ENCODE measurements at regions not wholly inside any gene's neighbourhood (a gene's known extent, or its start where the extent isn't known, plus 50 kb on each side); places are given as distances from the start of the nearest gene placed in this dataset.
A peak's percentile ranks its signal among the peaks of the same experiment; 100 is the strongest.

GRCh38 chr16:73285436-73286201 is 237.7 kb upstream of the ZFHX3 start:
- no peak for DNase-seq (ENCODE audit: low read depth)
- in situ Hi-C loops (cut with HindIII; ENCODE audit: low pct_unique_long_range_greater_than_20kb, low sequenced_read_pairs) = no loop called here

GRCh38 chr16:73280388-73280787 is 232.5 kb upstream of the ZFHX3 start:
- DNase-seq (ENCODE audit: low read depth) = peak; percentile 7

GRCh38 chr16:73279451-73279850 is 231.5 kb upstream of the ZFHX3 start:
- DNase-seq (ENCODE audit: low read depth) = no peak
- in situ Hi-C loops (cut with HindIII; ENCODE audit: low pct_unique_long_range_greater_than_20kb, low sequenced_read_pairs) = no loop called here

More at GRCh38 chr16:73280388-73280787, 232.5 kb upstream of the ZFHX3 start:
- in situ Hi-C loops (cut with HindIII; ENCODE audit: low pct_unique_long_range_greater_than_20kb, low sequenced_read_pairs) = no loop called here

GRCh38 chr16:73277071-73277470 is 229.1 kb upstream of the ZFHX3 start:
- DNase-seq (ENCODE audit: low read depth) = no peak
- in situ Hi-C loops (cut with HindIII; ENCODE audit: low pct_unique_long_range_greater_than_20kb, low sequenced_read_pairs) = no loop called here

GRCh38 chr16:73275448-73275847 is 227.5 kb upstream of the ZFHX3 start:
- DNase-seq (ENCODE audit: low read depth) = no peak
- in situ Hi-C loops (cut with HindIII; ENCODE audit: low pct_unique_long_range_greater_than_20kb, low sequenced_read_pairs) = no loop called here

GRCh38 chr16:73275024-73275423 is 227.1 kb upstream of the ZFHX3 start:
- in situ Hi-C loops (cut with HindIII; ENCODE audit: low pct_unique_long_range_greater_than_20kb, low sequenced_read_pairs) = no loop called here

GRCh38 chr16:73274140-73274539 is 226.2 kb upstream of the ZFHX3 start:
- DNase-seq (ENCODE audit: low read depth) = no peak
- in situ Hi-C loops (cut with HindIII; ENCODE audit: low pct_unique_long_range_greater_than_20kb, low sequenced_read_pairs) = no loop called here

More at GRCh38 chr16:73275024-73275423, 227.1 kb upstream of the ZFHX3 start:
- no peak for DNase-seq (ENCODE audit: low read depth)

- in situ Hi-C loops (cut with HindIII; ENCODE audit: low pct_unique_long_range_greater_than_20kb, low sequenced_read_pairs) = no loop called here
- no peak for DNase-seq (ENCODE audit: low read depth)
Observed at GRCh38 chr16:73268366-73268993, 220.6 kb upstream of the ZFHX3 start.

GRCh38 chr16:73265935-73266334 is 218.0 kb upstream of the ZFHX3 start:
- in situ Hi-C loops (cut with HindIII; ENCODE audit: low pct_unique_long_range_greater_than_20kb, low sequenced_read_pairs) = no loop called here
- DNase-seq (ENCODE audit: low read depth) = no peak

GRCh38 chr16:73265124-73265837 is 217.4 kb upstream of the ZFHX3 start:
- in situ Hi-C loops (cut with HindIII; ENCODE audit: low pct_unique_long_range_greater_than_20kb, low sequenced_read_pairs) = no loop called here
- DNase-seq (ENCODE audit: low read depth) = no peak

GRCh38 chr16:73262931-73263330 is 215.0 kb upstream of the ZFHX3 start:
- DNase-seq (ENCODE audit: low read depth) = no peak
- in situ Hi-C loops (cut with HindIII; ENCODE audit: low pct_unique_long_range_greater_than_20kb, low sequenced_read_pairs) = no loop called here

- peak; percentile 81 for DNase-seq (ENCODE audit: low read depth)
- in situ Hi-C loops (cut with HindIII; ENCODE audit: low pct_unique_long_range_greater_than_20kb, low sequenced_read_pairs) = no loop called here
Observed at GRCh38 chr16:73255031-73255430, 207.1 kb upstream of the ZFHX3 start.

- in situ Hi-C loops (cut with HindIII; ENCODE audit: low pct_unique_long_range_greater_than_20kb, low sequenced_read_pairs) = no loop called here
- peak; percentile 46 for DNase-seq (ENCODE audit: low read depth)
Observed at GRCh38 chr16:73253922-73254480, 206.1 kb upstream of the ZFHX3 start.

- in situ Hi-C loops (cut with HindIII; ENCODE audit: low pct_unique_long_range_greater_than_20kb, low sequenced_read_pairs) = no loop called here
Observed at GRCh38 chr16:73252446-73252845, 204.5 kb upstream of the ZFHX3 start.

GRCh38 chr16:73251608-73252007 is 203.7 kb upstream of the ZFHX3 start:
- DNase-seq (ENCODE audit: low read depth) = no peak
- in situ Hi-C loops (cut with HindIII; ENCODE audit: low pct_unique_long_range_greater_than_20kb, low sequenced_read_pairs) = no loop called here

More at GRCh38 chr16:73252446-73252845, 204.5 kb upstream of the ZFHX3 start:
- no peak for DNase-seq (ENCODE audit: low read depth)

GRCh38 chr16:73248316-73248715 is 200.4 kb upstream of the ZFHX3 start:
- in situ Hi-C loops (cut with HindIII; ENCODE audit: low pct_unique_long_range_greater_than_20kb, low sequenced_read_pairs) = no loop called here
- DNase-seq (ENCODE audit: low read depth) = no peak

GRCh38 chr16:73240920-73241319 is 193.0 kb upstream of the ZFHX3 start:
- in situ Hi-C loops (cut with HindIII; ENCODE audit: low pct_unique_long_range_greater_than_20kb, low sequenced_read_pairs) = no loop called here
- DNase-seq (ENCODE audit: low read depth) = no peak

- in situ Hi-C loops (cut with HindIII; ENCODE audit: low pct_unique_long_range_greater_than_20kb, low sequenced_read_pairs) = no loop called here
Observed at GRCh38 chr16:73237601-73238000, 189.7 kb upstream of the ZFHX3 start.

GRCh38 chr16:73234496-73234895 is 186.6 kb upstream of the ZFHX3 start:
- DNase-seq (ENCODE audit: low read depth) = no peak
- in situ Hi-C loops (cut with HindIII; ENCODE audit: low pct_unique_long_range_greater_than_20kb, low sequenced_read_pairs) = no loop called here

More at GRCh38 chr16:73237601-73238000, 189.7 kb upstream of the ZFHX3 start:
- DNase-seq (ENCODE audit: low read depth) = no peak
